HG03103 (cell line): ENCODE measurements at regions not wholly inside any gene's neighbourhood (a gene's known extent, or its start where the extent isn't known, plus 50 kb on each side); places are given as distances from the start of the nearest gene placed in this dataset.
A peak's percentile ranks its signal among the peaks of the same experiment; 100 is the strongest.
"Not testable (repeated sequence)": the region's sequence is repeated elsewhere in the genome, so short reads cannot be mapped to it uniquely, and the experiment has no call there.

Experiments
- ATAC-seq: cut with Tn5 transposase; IDR thresholded peaks from one replicate; pipeline ENCODE4 v1.9.1; 2021; ENCODE audit warnings: low read depth; ENCODE audit not compliant: unreplicated experiment

- no peak for ATAC-seq
These were observed 265.9 kb upstream of the SPHKAP start for GRCh38 chr2:228447266-228447915.

- ATAC-seq, result no peak
These were observed 265.2 kb upstream of the SPHKAP start for GRCh38 chr2:228446734-228447133.

- no peak for ATAC-seq
These were observed 262.7 kb upstream of the SPHKAP start for GRCh38 chr2:228444161-228444560.

GRCh38 chr2:228433721-228434120 lies 252.2 kb upstream of the SPHKAP start:
- no peak for ATAC-seq

GRCh38 chr2:228432116-228432515 lies 250.6 kb upstream of the SPHKAP start:
- no peak for ATAC-seq

GRCh38 chr2:228430986-228431385 lies 249.5 kb upstream of the SPHKAP start:
- no peak for ATAC-seq

GRCh38 chr2:228426502-228427216 lies 245.2 kb upstream of the SPHKAP start:
- no peak for ATAC-seq

- not testable (repeated sequence) for ATAC-seq
These were observed 244.0 kb upstream of the SPHKAP start for GRCh38 chr2:228425411-228426060.

GRCh38 chr2:228417956-228418355 lies 236.5 kb upstream of the SPHKAP start:
- ATAC-seq, result no peak

GRCh38 chr2:228417526-228417925 lies 236.0 kb upstream of the SPHKAP start:
- ATAC-seq, result no peak

- ATAC-seq, result no peak
These were observed 228.6 kb upstream of the SPHKAP start for GRCh38 chr2:228410061-228410460.

- no peak for ATAC-seq
These were observed 228.0 kb upstream of the SPHKAP start for GRCh38 chr2:228409493-228409892.

- ATAC-seq, result no peak
These were observed 227.2 kb upstream of the SPHKAP start for GRCh38 chr2:228408529-228409227.

GRCh38 chr2:228407821-228408220 lies 226.3 kb upstream of the SPHKAP start:
- no peak for ATAC-seq

GRCh38 chr2:228401065-228401912 lies 219.8 kb upstream of the SPHKAP start:
- peak; percentile 56 for ATAC-seq

GRCh38 chr2:228387776-228388175 lies 206.3 kb upstream of the SPHKAP start:
- ATAC-seq, result no peak

- ATAC-seq, result no peak
These were observed 197.4 kb upstream of the SPHKAP start for GRCh38 chr2:228378696-228379425.

GRCh38 chr2:228378233-228378632 lies 196.7 kb upstream of the SPHKAP start:
- no peak for ATAC-seq

GRCh38 chr2:228377533-228377932 lies 196.0 kb upstream of the SPHKAP start:
- no peak for ATAC-seq

GRCh38 chr2:228374741-228375140 lies 193.3 kb upstream of the SPHKAP start:
- ATAC-seq, result no peak
